Chondrocyte (in vitro differentiated cells): ENCODE measurements at regions not wholly inside any gene's neighbourhood (a gene's known extent, or its start where the extent isn't known, plus 50 kb on each side); places are given as distances from the start of the nearest gene placed in this dataset.

ENCODE experiments used
- DNase-seq: peaks from one replicate; pipeline ENCODE4 v3.0.0; 2021; ENCODE audit warnings: mixed read lengths, low spot score
- H3K27ac Mint-ChIP-seq: one replicate; pipeline ENCODE4 v1.8.0; 2021; ENCODE audit warnings: mild to moderate bottlenecking, moderate library complexity, mixed read lengths; ENCODE audit not compliant: unreplicated experiment
- H3K27me3 Mint-ChIP-seq: 2 replicates; pipeline ENCODE4 v1.8.0; 2021; ENCODE audit warnings: low read depth, mixed read lengths
- H3K36me3 Mint-ChIP-seq: 2 replicates; pipeline ENCODE4 v1.8.0; 2021; ENCODE audit warnings: low read depth, mixed read lengths
- H3K4me1 Mint-ChIP-seq: 2 replicates; pipeline ENCODE4 v1.8.0; 2021; ENCODE audit warnings: low read depth, mild to moderate bottlenecking, mixed read lengths
- H3K4me3 Mint-ChIP-seq: one replicate; pipeline ENCODE4 v1.8.0; 2021; ENCODE audit warnings: mild to moderate bottlenecking, moderate library complexity, mixed read lengths; ENCODE audit not compliant: unreplicated experiment
- H3K9me3 Mint-ChIP-seq: 2 replicates; pipeline ENCODE4 v1.8.0; 2021; ENCODE audit warnings: low read depth, mixed read lengths
- CTCF ChIP-seq: fragments of 200-600 bp; sonication (generic); IDR thresholded peaks from 2 replicates; pipeline ENCODE4 v1.5.0; 2021; ENCODE audit warnings: antibody characterized with exemption, mild to moderate bottlenecking, moderate library complexity

GRCh38 chr16:54425068-54425467 lies 138.5 kb upstream of the IRX3 start:
- Mint-ChIP-seq H3K27me3 (peaks cover 29% of the 10 kb centered on the region), H3K27ac (no peak overlapping the region), H3K4me3 (no peak overlapping the region), H3K4me1 (peaks cover 1% of the 10 kb centered on the region), H3K9me3 (peaks cover 7% of the 10 kb centered on the region), H3K36me3 (peaks cover 4% of the 10 kb centered on the region)
- TF ChIP-seq CTCF, result no peak
- no peak for DNase-seq

GRCh38 chr16:54424043-54424451 lies 137.5 kb upstream of the IRX3 start:
- Mint-ChIP-seq H3K36me3 (peaks cover 4% of the 10 kb centered on the region), H3K4me3 (no peak overlapping the region), H3K4me1 (no peaks in the 10 kb centered on the region), H3K27ac (no peak overlapping the region), H3K27me3 (peaks cover 29% of the 10 kb centered on the region), H3K9me3 (peaks cover under 1% of the 10 kb centered on the region)
- DNase-seq, result no peak
- TF ChIP-seq CTCF, result no peak

GRCh38 chr16:54422569-54422978 lies 136.0 kb upstream of the IRX3 start:
- Mint-ChIP-seq H3K36me3 (no peaks in the 10 kb centered on the region), H3K4me3 (no peak overlapping the region), H3K27me3 (peaks cover 26% of the 10 kb centered on the region), H3K9me3 (no peaks in the 10 kb centered on the region), H3K4me1 (no peaks in the 10 kb centered on the region), H3K27ac (no peak overlapping the region)
- TF ChIP-seq CTCF, result no peak
- DNase-seq, result no peak

- H3K36me3 Mint-ChIP-seq, result no peaks in the 10 kb centered on the region
- H3K27ac Mint-ChIP-seq, result no peak overlapping the region
- peaks cover 26% of the 10 kb centered on the region for H3K27me3 Mint-ChIP-seq
- no peak for TF ChIP-seq CTCF
- no peaks in the 10 kb centered on the region for H3K4me1 Mint-ChIP-seq
- DNase-seq, result no peak
- no peak overlapping the region for H3K4me3 Mint-ChIP-seq
- H3K9me3 Mint-ChIP-seq, result no peaks in the 10 kb centered on the region
Observed at GRCh38 chr16:54422159-54422558, 135.6 kb upstream of the IRX3 start.

- Mint-ChIP-seq H3K9me3 (no peaks in the 10 kb centered on the region), H3K27ac (no peak overlapping the region), H3K4me1 (no peaks in the 10 kb centered on the region), H3K27me3 (peaks cover 23% of the 10 kb centered on the region), H3K4me3 (no peak overlapping the region), H3K36me3 (no peaks in the 10 kb centered on the region)
- DNase-seq, result no peak
- no peak for TF ChIP-seq CTCF
Observed at GRCh38 chr16:54421220-54421619, 134.6 kb upstream of the IRX3 start.
